Neutrophil (primary cell): ENCODE measurements at regions not wholly inside any gene's neighbourhood (a gene's known extent, or its start where the extent isn't known, plus 50 kb on each side); places are given as distances from the start of the nearest gene placed in this dataset.

Experiments used
- H3K27ac ChIP-seq: fragments of 200-600 bp; sonication (generic); 2 replicates; pipeline ENCODE4 v1.5.1; 2016; ENCODE audit warnings: mild to moderate bottlenecking, moderate library complexity
- H3K27me3 ChIP-seq: fragments of 200-600 bp; sonication (generic); 2 replicates; pipeline ENCODE4 v1.6.0; 2016; ENCODE audit warnings: mild to moderate bottlenecking
- H3K36me3 ChIP-seq: fragments of 200-600 bp; sonication (generic); 2 replicates; pipeline ENCODE4 v1.5.1; 2017
- H3K4me1 ChIP-seq, 2 experiments: fragments of 200-600 bp in 1 of 2; sonication (generic) in 1 of 2; 1 replicate in 1 of 2; 2 replicates in 1 of 2; pipeline versions ENCODE4 v1.5.1 to v1.6.1; 2013 to 2016; ENCODE audit warnings: low read depth in 1 of 2, low read length in 1 of 2, mild to moderate bottlenecking in 1 of 2, moderate library complexity in 1 of 2; ENCODE audit not compliant: control insufficient read depth in 1 of 2, insufficient read depth in 1 of 2
- H3K4me3 ChIP-seq, 2 experiments: fragments of 200-600 bp in 1 of 2; sonication (generic) in 1 of 2; 1 replicate in 1 of 2; 2 replicates in 1 of 2; pipeline ENCODE4 v1.5.1; 2013 to 2016; ENCODE audit warnings: low read depth in 1 of 2, low read length in 1 of 2, mild to moderate bottlenecking in 1 of 2, moderate library complexity in 1 of 2
- H3K9me3 ChIP-seq: fragments of 200-600 bp; sonication (generic); 2 replicates; pipeline ENCODE4 v1.5.1; 2016
- CTCF ChIP-seq: fragments of 200-600 bp; sonication (generic); IDR thresholded peaks from 2 replicates; pipeline ENCODE4 v1.5.1; 2016; ENCODE audit warnings: antibody characterized with exemption

- no peak for TF ChIP-seq CTCF
- H3K36me3 ChIP-seq: no peaks in the 10 kb centered on the region
- H3K27ac ChIP-seq: no peak overlapping the region
- peaks cover 23% of the 10 kb centered on the region for H3K27me3 ChIP-seq
- peaks cover 3 to 10% of the 10 kb centered on the region in 2 experiments for H3K4me1 ChIP-seq
- no peak overlapping the region for H3K4me3 ChIP-seq
- no peaks in the 10 kb centered on the region for H3K9me3 ChIP-seq
Observed at GRCh38 chr9:121562301-121562700, 62.7 kb upstream of the GGTA1 start.

GRCh38 chr9:121563425-121563824, 63.8 kb upstream of the GGTA1 start:
- Histone ChIP-seq H3K27ac (no peak overlapping the region), H3K27me3 (peaks cover 20% of the 10 kb centered on the region), H3K4me1 (no peaks in the 10 kb centered on the region), H3K4me3 (no peak overlapping the region), H3K36me3 (no peaks in the 10 kb centered on the region), H3K9me3 (no peaks in the 10 kb centered on the region)
- TF ChIP-seq CTCF: no peak

DNA sequence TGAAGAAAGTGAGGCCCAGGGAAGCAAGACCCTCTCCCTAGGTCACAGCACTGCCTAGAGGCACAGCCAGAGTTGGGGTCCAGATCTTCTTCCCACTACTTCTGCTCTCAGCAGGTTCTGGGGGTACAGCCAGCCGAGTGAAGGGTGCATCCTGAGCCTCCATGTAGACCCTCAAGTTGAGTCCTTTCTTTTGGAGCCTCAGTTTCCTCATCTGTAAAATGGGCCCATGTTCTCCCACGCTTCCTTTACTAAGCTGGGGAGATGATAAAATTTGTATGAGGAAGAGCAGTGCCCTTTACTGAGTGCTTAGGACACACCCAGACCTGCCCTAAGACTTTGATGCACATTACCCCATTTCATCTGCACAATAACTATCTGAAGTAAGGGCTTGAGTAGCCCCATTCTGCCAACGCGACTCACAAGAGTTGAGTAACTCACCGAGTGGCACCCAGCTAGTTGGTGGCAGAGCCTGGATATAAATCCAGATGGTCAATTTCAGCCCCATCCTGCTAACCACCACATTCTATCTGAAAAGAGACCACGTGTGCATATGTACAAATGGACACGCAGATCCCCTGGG, 64.3 kb upstream of the GGTA1 start:
- Histone ChIP-seq H3K36me3 (no peaks in the 10 kb centered on the region), H3K27ac (no peak overlapping the region), H3K4me1 (no peaks in the 10 kb centered on the region), H3K27me3 (peaks cover 16% of the 10 kb centered on the region), H3K9me3 (no peaks in the 10 kb centered on the region), H3K4me3 (no peak overlapping the region)
- no peak for TF ChIP-seq CTCF

DNA sequence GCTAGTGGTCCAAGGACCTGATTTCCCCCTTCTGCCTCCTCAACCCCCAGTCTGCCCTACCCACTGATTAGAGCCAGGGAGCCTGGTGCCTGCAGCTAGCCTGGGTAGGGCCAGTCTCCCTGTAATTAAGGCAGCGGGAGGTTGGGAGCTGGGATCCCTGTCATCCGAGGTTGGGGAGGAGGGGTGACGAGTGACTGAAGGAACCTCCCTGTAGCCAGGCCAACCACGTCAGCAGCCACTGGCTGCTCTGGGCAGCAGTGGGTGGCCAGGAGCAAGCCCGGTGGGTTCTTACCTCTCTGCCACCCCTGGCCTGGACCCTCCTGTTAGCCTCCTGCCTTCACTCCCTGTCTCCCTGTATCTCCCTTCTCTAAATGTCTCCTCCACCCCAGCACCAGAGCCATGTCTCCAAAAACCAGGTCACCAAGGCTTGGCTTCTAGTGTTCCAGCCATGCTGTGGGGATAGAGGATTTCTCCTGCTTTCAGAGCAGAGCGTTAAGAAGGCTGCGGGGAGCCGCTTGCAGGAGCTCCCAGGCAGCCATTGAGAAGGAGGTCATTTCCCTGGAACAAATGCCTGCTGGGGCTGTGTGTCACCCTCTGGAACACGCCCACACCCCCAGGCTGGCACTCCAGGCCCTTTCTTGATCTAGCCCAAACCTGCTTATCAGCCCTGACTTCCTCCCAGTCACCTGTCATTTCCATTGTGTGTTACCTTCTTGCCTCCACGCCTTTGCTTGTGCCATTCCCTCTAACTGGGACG, 65.0 kb upstream of the GGTA1 start:
- peaks cover 16% of the 10 kb centered on the region for H3K27me3 ChIP-seq
- no peaks in the 10 kb centered on the region for H3K4me1 ChIP-seq
- H3K27ac ChIP-seq: no peak overlapping the region
- no peak for TF ChIP-seq CTCF
- no peak overlapping the region for H3K4me3 ChIP-seq
- no peaks in the 10 kb centered on the region for H3K36me3 ChIP-seq
- no peaks in the 10 kb centered on the region for H3K9me3 ChIP-seq

DNA sequence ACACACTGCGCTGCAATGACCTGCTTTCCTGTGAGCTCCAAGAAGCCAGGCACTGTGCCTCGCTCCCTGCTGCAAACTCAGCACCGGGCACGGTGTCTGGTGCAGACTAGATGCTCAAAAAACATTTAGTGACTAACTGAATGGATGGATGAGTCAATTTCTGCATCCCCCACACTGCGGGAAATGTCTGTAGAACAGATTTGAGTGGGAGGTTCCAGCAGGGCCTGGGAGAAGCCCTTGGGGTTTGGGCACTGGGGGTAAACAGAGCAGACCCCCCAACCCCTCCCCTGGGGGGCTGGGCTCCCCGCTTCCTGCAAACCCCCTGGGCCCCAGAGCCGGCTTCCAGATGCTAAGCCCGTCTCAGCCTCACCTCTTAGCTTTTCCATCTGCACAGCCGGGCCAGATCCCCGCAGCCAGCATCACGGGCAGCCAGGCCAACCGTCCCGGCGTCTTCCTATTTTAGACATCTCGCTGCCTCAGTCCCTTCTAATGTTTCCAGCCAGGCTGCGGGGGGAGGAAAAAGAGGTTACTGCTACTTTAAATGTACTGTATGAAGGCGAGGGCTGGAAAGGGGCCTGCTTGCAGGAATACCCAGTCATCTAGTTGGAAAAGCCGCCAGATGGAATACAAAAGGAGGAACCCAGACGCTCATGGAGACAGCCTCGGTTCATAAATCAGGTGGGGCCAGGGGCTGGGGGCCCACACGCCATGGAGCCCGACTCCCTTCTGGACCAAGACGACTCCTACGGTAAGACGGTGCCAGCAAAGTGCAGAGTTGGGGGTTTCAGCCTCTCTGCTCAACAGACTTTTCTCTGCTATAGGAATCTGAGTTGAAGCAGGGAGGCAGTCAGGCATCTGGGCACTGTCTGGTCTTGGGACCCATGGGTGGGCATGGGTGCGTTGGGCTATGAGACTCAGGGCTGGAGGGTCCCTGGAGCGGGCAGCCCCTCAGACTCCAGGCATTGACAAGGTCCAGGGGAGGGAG, 67.1 kb upstream of the GGTA1 start:
- H3K4me3 ChIP-seq: no peak overlapping the region
- H3K36me3 ChIP-seq: no peaks in the 10 kb centered on the region
- TF ChIP-seq CTCF: no peak
- no peaks in the 10 kb centered on the region for H3K9me3 ChIP-seq
- H3K27ac ChIP-seq: no peak overlapping the region
- no peaks in the 10 kb centered on the region for H3K4me1 ChIP-seq
- H3K27me3 ChIP-seq: peaks cover 16% of the 10 kb centered on the region
